ENCODE measurements at regions not wholly inside any gene's neighbourhood (a gene's known extent, or its start where the extent isn't known, plus 50 kb on each side); places are given as distances from the start of the nearest gene placed in this dataset.

DNA sequence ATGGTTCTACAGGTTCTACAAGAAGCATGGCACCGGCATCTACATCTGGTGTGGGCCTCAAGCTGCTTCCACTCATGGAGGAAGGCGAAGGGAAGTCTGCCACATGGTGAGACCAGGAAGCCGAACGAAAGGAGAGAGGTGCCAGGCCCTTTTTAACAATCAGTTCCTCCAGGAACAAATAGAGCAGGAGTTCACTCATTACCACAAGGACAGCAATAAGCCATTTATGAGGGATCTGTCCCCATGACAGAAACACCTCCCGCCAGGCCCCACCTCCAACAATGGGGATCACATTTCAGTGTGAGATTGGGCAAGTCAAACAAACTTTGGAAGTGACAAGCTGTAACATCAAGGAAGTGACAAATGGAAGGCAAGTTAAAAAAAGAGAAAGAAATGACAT, 95.5 kb upstream of the PTPN3 start:
- TF ChIP-seq CTCF (IDR thresholded peaks at IDR 0.05) = no peak
- TF ChIP-seq POLR2A (IDR thresholded peaks at IDR 0.05) = no peak
- no peak for TF ChIP-seq EP300 (IDR thresholded peaks at IDR 0.05)
